ENCODE measurements at regions not wholly inside any gene's neighbourhood (a gene's known extent, or its start where the extent isn't known, plus 50 kb on each side); places are given as distances from the start of the nearest gene placed in this dataset.

DNA sequence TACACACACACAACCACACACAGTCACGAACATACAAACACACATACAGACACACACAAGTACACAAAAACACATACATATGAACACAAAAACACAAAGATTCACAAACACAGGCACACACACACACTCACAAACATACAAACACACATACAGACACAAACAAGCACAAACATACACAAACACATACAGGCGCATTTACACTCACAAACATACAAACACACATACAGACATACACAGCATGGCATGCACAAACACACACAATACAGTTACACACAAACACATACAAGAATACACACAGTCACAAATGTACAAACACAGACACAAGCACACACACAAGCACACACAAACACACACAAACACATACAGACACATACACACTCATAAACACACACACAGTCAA lies 247.9 kb downstream of the TENT4A start:
- Mint-ChIP-seq H3K4me3 (no peak overlapping the region), H3K27me3 (peaks cover 5% of the 10 kb centered on the region), H3K27ac (no peak overlapping the region), H3K4me1 (ENCODE audit: low read depth) (no peaks in the 10 kb centered on the region), H3K36me3 (ENCODE audit: low read depth) (no peaks in the 10 kb centered on the region), H3K9me3 (peaks cover 8% of the 10 kb centered on the region)

GRCh38 chr5:6961837-6962635 lies 248.8 kb downstream of the TENT4A start:
- Mint-ChIP-seq H3K4me3 (no peak overlapping the region), H3K4me1 (ENCODE audit: low read depth) (no peaks in the 10 kb centered on the region), H3K27me3 (peaks cover 5% of the 10 kb centered on the region), H3K27ac (no peak overlapping the region), H3K9me3 (peaks cover 8% of the 10 kb centered on the region), H3K36me3 (ENCODE audit: low read depth) (no peaks in the 10 kb centered on the region)

DNA sequence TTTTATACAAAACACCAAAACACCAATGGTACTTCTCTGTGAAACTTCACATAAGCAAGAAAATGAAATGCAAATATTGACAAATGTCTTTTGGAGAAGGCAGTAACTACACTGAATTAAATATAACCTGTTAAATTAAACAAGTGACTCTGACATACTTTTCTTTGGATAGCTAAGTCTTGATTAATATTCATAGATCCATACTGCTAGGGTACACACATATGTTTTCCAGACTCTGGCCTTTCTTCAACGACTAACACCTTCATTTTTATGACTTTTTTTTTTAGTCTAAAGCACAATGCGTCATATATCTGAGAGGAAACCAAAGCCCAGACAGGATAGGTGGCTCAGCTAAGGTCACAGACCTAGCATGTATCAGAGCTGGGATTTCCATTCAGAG lies 263.7 kb downstream of the TENT4A start:
- no peak overlapping the region for H3K4me3 Mint-ChIP-seq
- H3K27ac Mint-ChIP-seq: no peak overlapping the region
- no peaks in the 10 kb centered on the region for H3K9me3 Mint-ChIP-seq
- H3K27me3 Mint-ChIP-seq: no peaks in the 10 kb centered on the region
- H3K36me3 Mint-ChIP-seq (ENCODE audit: low read depth): no peaks in the 10 kb centered on the region
- no peaks in the 10 kb centered on the region for H3K4me1 Mint-ChIP-seq (ENCODE audit: low read depth)

- no peak overlapping the region for H3K27ac Mint-ChIP-seq
- H3K9me3 Mint-ChIP-seq: no peaks in the 10 kb centered on the region
- H3K27me3 Mint-ChIP-seq: no peaks in the 10 kb centered on the region
- H3K4me1 Mint-ChIP-seq (ENCODE audit: low read depth): no peaks in the 10 kb centered on the region
- no peak overlapping the region for H3K4me3 Mint-ChIP-seq
- no peaks in the 10 kb centered on the region for H3K36me3 Mint-ChIP-seq (ENCODE audit: low read depth)
These were observed 265.8 kb downstream of the TENT4A start for GRCh38 chr5:6979061-6979460.

GRCh38 chr5:6989230-6989629 lies 276.0 kb downstream of the TENT4A start:
- H3K36me3 Mint-ChIP-seq (ENCODE audit: low read depth): no peaks in the 10 kb centered on the region
- no peak overlapping the region for H3K4me3 Mint-ChIP-seq
- H3K9me3 Mint-ChIP-seq: no peaks in the 10 kb centered on the region
- H3K27ac Mint-ChIP-seq: no peak overlapping the region
- no peaks in the 10 kb centered on the region for H3K4me1 Mint-ChIP-seq (ENCODE audit: low read depth)
- peaks cover 7% of the 10 kb centered on the region for H3K27me3 Mint-ChIP-seq

DNA sequence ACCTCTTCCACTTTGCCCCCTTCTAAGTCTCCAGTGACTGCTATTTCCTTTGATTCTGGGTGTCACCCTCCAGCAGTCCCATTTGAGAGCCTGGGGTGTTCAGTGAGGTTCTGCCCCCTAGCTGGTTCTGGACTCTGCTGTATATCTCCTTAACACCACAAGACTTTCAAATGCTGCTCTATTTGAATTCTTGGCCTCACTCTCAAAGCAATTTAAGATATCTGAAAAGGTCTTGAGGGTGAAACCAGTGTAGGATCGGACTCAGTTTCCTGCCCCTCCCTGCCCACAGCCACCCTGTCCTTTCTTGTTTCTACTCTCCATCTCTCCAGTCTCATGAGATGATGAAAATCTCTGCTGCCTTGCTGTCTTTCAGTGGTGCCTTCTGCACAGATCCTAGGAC lies 280.9 kb downstream of the TENT4A start:
- Mint-ChIP-seq H3K36me3 (ENCODE audit: low read depth) (no peaks in the 10 kb centered on the region), H3K27me3 (peaks cover 6% of the 10 kb centered on the region), H3K4me1 (ENCODE audit: low read depth) (no peaks in the 10 kb centered on the region), H3K27ac (no peak overlapping the region), H3K9me3 (peaks cover 3% of the 10 kb centered on the region), H3K4me3 (no peak overlapping the region)

DNA sequence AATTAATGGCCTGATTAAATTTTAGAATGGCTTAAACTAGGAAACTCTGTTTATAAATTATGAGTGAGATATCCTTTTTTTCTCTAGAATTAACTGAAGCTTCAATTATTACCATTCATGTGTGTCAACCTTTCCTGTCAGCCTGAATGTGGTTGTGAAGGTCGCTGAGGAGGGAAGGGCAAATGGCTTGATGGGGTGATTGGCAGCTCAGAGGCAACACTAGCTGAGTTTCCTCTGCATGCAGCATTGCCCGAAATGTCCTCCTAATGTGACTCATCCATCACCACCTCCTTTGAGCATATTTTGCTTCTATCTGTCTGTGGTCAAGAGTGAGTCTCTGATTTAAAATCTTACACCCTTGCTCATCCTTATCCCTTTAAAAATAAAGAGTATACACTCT lies 281.9 kb downstream of the TENT4A start:
- H3K27ac Mint-ChIP-seq: no peak overlapping the region
- H3K9me3 Mint-ChIP-seq: peaks cover 3% of the 10 kb centered on the region

DNA sequence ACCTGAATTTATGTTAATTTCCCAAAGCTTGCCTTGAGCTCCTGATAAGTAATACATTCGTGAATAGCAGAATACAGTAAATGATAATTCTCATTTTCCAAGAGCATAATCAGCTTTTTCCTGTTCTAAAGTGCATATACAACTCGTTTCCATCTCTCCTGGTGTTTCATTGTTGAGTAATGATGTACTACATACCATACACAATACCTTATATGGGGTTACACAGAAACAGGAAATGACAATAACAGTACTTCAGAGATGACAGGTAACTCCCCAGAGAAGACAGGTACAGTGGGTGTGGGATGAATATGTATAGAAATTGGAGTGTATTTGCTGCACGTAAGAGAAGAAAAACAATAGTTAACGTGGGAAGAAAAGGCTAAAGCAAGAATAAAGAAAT lies 287.1 kb downstream of the TENT4A start:
- Mint-ChIP-seq H3K4me3 (no peak overlapping the region), H3K4me1 (ENCODE audit: low read depth) (no peaks in the 10 kb centered on the region), H3K9me3 (peaks cover 7% of the 10 kb centered on the region), H3K36me3 (ENCODE audit: low read depth) (no peaks in the 10 kb centered on the region), H3K27me3 (peaks cover 3% of the 10 kb centered on the region), H3K27ac (no peak overlapping the region)

More for the DNA sequence above, 281.9 kb downstream of the TENT4A start:
- Mint-ChIP-seq H3K27me3 (peaks cover 6% of the 10 kb centered on the region), H3K36me3 (ENCODE audit: low read depth) (no peaks in the 10 kb centered on the region), H3K4me3 (no peak overlapping the region), H3K4me1 (ENCODE audit: low read depth) (no peaks in the 10 kb centered on the region)

GRCh38 chr5:7010591-7010990 lies 297.4 kb downstream of the TENT4A start:
- no peaks in the 10 kb centered on the region for H3K27me3 Mint-ChIP-seq
- H3K4me3 Mint-ChIP-seq: no peak overlapping the region
- H3K36me3 Mint-ChIP-seq (ENCODE audit: low read depth): no peaks in the 10 kb centered on the region
- peaks cover 4% of the 10 kb centered on the region for H3K9me3 Mint-ChIP-seq
- H3K27ac Mint-ChIP-seq: no peak overlapping the region
- no peaks in the 10 kb centered on the region for H3K4me1 Mint-ChIP-seq (ENCODE audit: low read depth)

DNA sequence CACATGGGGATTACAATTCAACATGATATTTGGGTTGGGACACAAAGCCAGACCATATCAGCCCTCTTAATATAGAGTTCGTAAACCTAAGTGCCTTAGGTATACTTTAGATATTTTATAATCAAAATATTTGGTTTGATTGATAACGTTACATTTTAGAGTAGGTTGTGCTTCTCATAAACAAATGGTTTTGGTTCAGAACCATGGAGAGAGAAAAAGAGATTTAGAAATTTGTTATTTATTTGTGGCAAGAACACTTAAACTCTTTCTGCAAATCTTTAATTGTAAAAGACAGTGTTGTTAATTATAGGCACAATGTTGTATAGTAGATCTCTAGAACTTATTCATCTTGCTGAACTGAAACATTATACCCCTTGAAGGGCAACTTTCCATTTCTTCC lies 298.8 kb downstream of the TENT4A start:
- Mint-ChIP-seq H3K27ac (no peak overlapping the region), H3K36me3 (ENCODE audit: low read depth) (no peaks in the 10 kb centered on the region)

GRCh38 chr5:7014611-7015010 lies 301.4 kb downstream of the TENT4A start:
- Mint-ChIP-seq H3K4me1 (ENCODE audit: low read depth) (no peaks in the 10 kb centered on the region), H3K27me3 (no peaks in the 10 kb centered on the region), H3K4me3 (no peak overlapping the region), H3K27ac (no peak overlapping the region), H3K36me3 (ENCODE audit: low read depth) (no peaks in the 10 kb centered on the region), H3K9me3 (peaks cover 8% of the 10 kb centered on the region)

More for the DNA sequence above, 298.8 kb downstream of the TENT4A start:
- Mint-ChIP-seq H3K4me1 (ENCODE audit: low read depth) (no peaks in the 10 kb centered on the region), H3K4me3 (no peak overlapping the region), H3K9me3 (peaks cover 4% of the 10 kb centered on the region), H3K27me3 (no peaks in the 10 kb centered on the region)

GRCh38 chr5:7015586-7016256 lies 302.5 kb downstream of the TENT4A start:
- Mint-ChIP-seq H3K27me3 (no peaks in the 10 kb centered on the region), H3K4me3 (no peak overlapping the region), H3K4me1 (ENCODE audit: low read depth) (no peaks in the 10 kb centered on the region), H3K36me3 (ENCODE audit: low read depth) (no peaks in the 10 kb centered on the region), H3K27ac (no peak overlapping the region), H3K9me3 (peaks cover 12% of the 10 kb centered on the region)

DNA sequence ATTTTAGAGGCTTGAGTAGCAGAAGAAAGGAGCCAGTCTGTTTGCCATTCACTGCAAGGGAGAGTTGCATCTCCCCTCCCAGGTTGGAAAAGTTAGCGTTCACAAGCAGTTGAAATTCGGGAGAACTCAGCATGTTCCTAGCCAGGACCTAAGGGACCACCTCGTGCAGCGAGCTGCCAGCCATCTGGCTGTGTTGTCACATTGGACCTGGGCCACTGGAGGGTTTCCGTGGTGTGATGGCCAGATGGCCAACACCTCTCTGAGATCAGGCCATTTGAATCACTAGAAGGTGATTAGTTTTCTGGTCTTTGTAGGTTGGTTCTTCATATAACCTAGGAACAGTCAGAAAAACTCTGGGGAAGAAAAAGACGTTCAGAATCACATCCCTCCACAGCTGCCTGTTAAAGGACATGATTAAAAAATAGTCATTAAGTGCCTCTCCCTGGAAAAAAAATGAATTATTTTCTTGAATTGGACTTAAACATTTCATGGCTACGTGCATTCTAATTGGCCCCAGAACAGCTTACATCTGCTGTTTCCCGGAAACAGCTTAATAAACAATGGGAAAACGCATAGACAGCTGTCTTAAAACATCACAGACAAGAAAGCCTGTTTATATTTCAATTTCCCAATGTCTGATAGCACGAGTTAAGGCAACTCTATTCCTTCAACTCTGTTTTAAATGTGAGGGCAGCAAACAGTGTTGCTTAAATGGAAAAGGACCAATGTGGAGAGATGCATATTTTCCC lies 303.9 kb downstream of the TENT4A start:
- Mint-ChIP-seq H3K27ac (no peak overlapping the region), H3K4me3 (no peak overlapping the region), H3K9me3 (peaks cover 11% of the 10 kb centered on the region), H3K27me3 (no peaks in the 10 kb centered on the region), H3K4me1 (ENCODE audit: low read depth) (no peaks in the 10 kb centered on the region), H3K36me3 (ENCODE audit: low read depth) (no peaks in the 10 kb centered on the region)

- no peaks in the 10 kb centered on the region for H3K36me3 Mint-ChIP-seq (ENCODE audit: low read depth)
- no peak overlapping the region for H3K4me3 Mint-ChIP-seq
- H3K9me3 Mint-ChIP-seq: peaks cover 11% of the 10 kb centered on the region
- no peaks in the 10 kb centered on the region for H3K4me1 Mint-ChIP-seq (ENCODE audit: low read depth)
- no peak overlapping the region for H3K27ac Mint-ChIP-seq
- H3K27me3 Mint-ChIP-seq: no peaks in the 10 kb centered on the region
These were observed 305.0 kb downstream of the TENT4A start for GRCh38 chr5:7018198-7018597.

DNA sequence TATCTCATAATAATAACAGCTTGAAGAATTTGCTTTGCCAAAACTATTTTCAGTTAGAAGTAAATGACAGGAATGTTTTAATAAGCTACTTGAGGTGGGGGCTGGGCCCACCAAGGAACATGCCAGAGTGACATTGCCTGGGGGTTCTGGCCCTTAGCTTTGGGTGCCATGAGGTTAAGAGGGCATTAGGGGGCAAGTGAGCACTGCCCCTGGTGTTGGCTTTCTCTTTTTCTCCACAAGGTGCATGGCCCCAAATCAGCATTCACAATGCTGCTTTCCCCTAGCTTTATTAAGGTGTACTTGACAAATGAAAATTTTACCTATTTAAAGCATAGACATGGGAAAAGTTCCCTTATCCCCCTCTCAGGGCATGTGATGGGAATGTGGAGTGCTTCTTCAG lies 305.4 kb downstream of the TENT4A start:
- H3K4me3 Mint-ChIP-seq: no peak overlapping the region
- no peaks in the 10 kb centered on the region for H3K4me1 Mint-ChIP-seq (ENCODE audit: low read depth)
- no peaks in the 10 kb centered on the region for H3K27me3 Mint-ChIP-seq
- no peaks in the 10 kb centered on the region for H3K36me3 Mint-ChIP-seq (ENCODE audit: low read depth)
- H3K27ac Mint-ChIP-seq: no peak overlapping the region
- peaks cover 13% of the 10 kb centered on the region for H3K9me3 Mint-ChIP-seq

Measured in stimulated activated naive CD8-positive, alpha-beta T cell treated with anti-CD3 and anti-CD28 coated beads, Interleukin-15, Interleukin-2, amounts not matched to agents 100 ng/mL and 50 ng/mL, for 24 hours (primary cell).